ENCODE measurements at regions not wholly inside any gene's neighbourhood (a gene's known extent, or its start where the extent isn't known, plus 50 kb on each side); places are given as distances from the start of the nearest gene placed in this dataset.

- TF ChIP-seq ZNF462 (CRISPR knock-in tag; IDR thresholded peaks at IDR 0.05) (no peak), CTCF (conservative IDR thresholded peaks at IDR 0.05; ENCODE audit: low read depth in 2 of 2) (no peak)
Measured at GRCh38 chr3:117963858-117964257, 1070.8 kb downstream of the IGSF11 start (continued).

GRCh38 chr3:117964814-117965213, 1069.8 kb downstream of the IGSF11 start:
- Histone ChIP-seq H3K27ac (ENCODE audit: low read depth) (no peak overlapping the region), H4K20me1 (replicated peaks; ENCODE audit: insufficient read depth) (0 out of 2 replicates have a peak, but pooled peaks cover 5% of the 10 kb centered on the region), H3K4me1 (ENCODE audit: insufficient read depth) (no peaks in the 10 kb centered on the region), H3K4me2 (no peak overlapping the region), H3F3A (replicated peaks; ENCODE audit: low read depth) (no peaks in the 10 kb centered on the region), H3K27me3 (ENCODE audit: insufficient read depth) (no peaks in the 10 kb centered on the region), H2AFZ (no peak overlapping the region), H3K9me2 (ENCODE audit: insufficient read depth) (peaks cover 4% of the 10 kb centered on the region; the same call in 1 of the 2 replicates), H3K4me3 (no peak overlapping the region), H3K36me3 (ENCODE audit: insufficient read depth) (no peaks in the 10 kb centered on the region), H3K79me2 (replicated peaks; ENCODE audit: insufficient read depth) (no peaks in the 10 kb centered on the region)
- H3K27me3 Mint-ChIP-seq (ENCODE audit: insufficient read depth, low read depth, poor library complexity), result peaks cover 2% of the 10 kb centered on the region
- 0 out of 3 replicates have a peak, but pooled peaks cover 3% of the 10 kb centered on the region for H3K36me3 Mint-ChIP-seq (ENCODE audit: low read depth)
- no peaks in the 10 kb centered on the region for H3K4me1 Mint-ChIP-seq
- DNase-seq (ENCODE audit: low spot score) (no peak), ATAC-seq (no peak)
- H3K9me3 Mint-ChIP-seq, result no peaks in the 10 kb centered on the region
- no peak overlapping the region for H3K27ac Mint-ChIP-seq
- H3K4me3 Mint-ChIP-seq, result no peak overlapping the region
- TF ChIP-seq POLR2AphosphoS5 (IDR thresholded peaks at IDR 0.05; ENCODE audit: low read depth) (no peak), CTCF (conservative IDR thresholded peaks at IDR 0.05; ENCODE audit: low read depth in 2 of 2) (no peak), REST (IDR thresholded peaks at IDR 0.05; ENCODE audit: unreplicated experiment) (no peak), ZNF114 (CRISPR knock-in tag; IDR thresholded peaks at IDR 0.05) (no peak), ZNF331 (CRISPR knock-in tag; IDR thresholded peaks at IDR 0.05; ENCODE audit: low read depth) (no peak), STAT1 (IDR thresholded peaks at IDR 0.05; ENCODE audit: unreplicated experiment) (no peak), CREB1 (CRISPR knock-in tag; IDR thresholded peaks at IDR 0.05; ENCODE audit: low read depth) (no peak)

Measured in GM23338 (cell line).